ENCODE measurements at regions not wholly inside any gene's neighbourhood (a gene's known extent, or its start where the extent isn't known, plus 50 kb on each side); places are given as distances from the start of the nearest gene placed in this dataset.

- TF ChIP-seq ELK1 (IDR thresholded peaks at IDR 0.05; ENCODE audit: borderline replicate concordance, low read depth, low read length) (no peak), POLR2A (IDR thresholded peaks at IDR 0.05; ENCODE audit: low read depth, low read length) (no peak), CTCF (conservative IDR thresholded peaks at IDR 0.05; ENCODE audit: low read depth, low read length) (no peak), RCOR1 (IDR thresholded peaks at IDR 0.05; ENCODE audit: insufficient replicate concordance, low read length) (no peak), USF2 (IDR thresholded peaks at IDR 0.05; ENCODE audit: low read depth, low read length) (no peak), RAD21 (IDR thresholded peaks at IDR 0.05; ENCODE audit: low read length) (no peak), MXI1 (IDR thresholded peaks at IDR 0.05; ENCODE audit: borderline replicate concordance, low read depth, low read length) (no peak), MAFK (IDR thresholded peaks at IDR 0.05; ENCODE audit: low read depth, low read length) (no peak), CEBPB (IDR thresholded peaks at IDR 0.05; ENCODE audit: low read depth, low read length) (no peak), SMC3 (IDR thresholded peaks at IDR 0.05; ENCODE audit: low read depth, low read length) (no peak), MAZ (IDR thresholded peaks at IDR 0.05; ENCODE audit: borderline replicate concordance, low read depth, low read length) (no peak), RFX5 (IDR thresholded peaks at IDR 0.05; ENCODE audit: low read depth, low read length) (no peak), BHLHE40 (IDR thresholded peaks at IDR 0.05; ENCODE audit: low read depth, low read length) (no peak), CHD1 (IDR thresholded peaks at IDR 0.05; ENCODE audit: low read depth, low read length) (no peak)
Measured at GRCh38 chr13:83613524-83613923, 268.8 kb downstream of the SLITRK1 start.

All from IMR-90 (cell line).